ENCODE measurements at regions not wholly inside any gene's neighbourhood (a gene's known extent, or its start where the extent isn't known, plus 50 kb on each side); places are given as distances from the start of the nearest gene placed in this dataset.

- no peaks in the 10 kb centered on the region for H4K20me1 ChIP-seq (ENCODE audit: insufficient read depth, poor library complexity, severe bottlenecking)
- no peaks in the 10 kb centered on the region for H3K4me1 ChIP-seq (ENCODE audit: insufficient read depth)
- DNase-seq (ENCODE audit: low spot score): no peak
- no peak for TF ChIP-seq CTCF (IDR thresholded peaks at IDR 0.05; ENCODE audit: poor library complexity)
- no peak for TF ChIP-seq EZH2 (IDR thresholded peaks at IDR 0.05; ENCODE audit: borderline replicate concordance)
- TF ChIP-seq EZH2phosphoT487 (IDR thresholded peaks at IDR 0.05; ENCODE audit: low read depth, severe bottlenecking, unreplicated experiment): no peak
- H3K4me3 ChIP-seq: no peak overlapping the region
- H3K27ac ChIP-seq: no peak overlapping the region
- no peaks in the 10 kb centered on the region for H3K9me2 ChIP-seq (replicated peaks; ENCODE audit: insufficient read depth)
- H2AFZ ChIP-seq: no peak overlapping the region
- no peaks in the 10 kb centered on the region for H3K79me2 ChIP-seq
- H3K4me2 ChIP-seq: no peak overlapping the region
- no peaks in the 10 kb centered on the region for H3K27me3 ChIP-seq
- no peaks in the 10 kb centered on the region for H3K9me3 ChIP-seq (ENCODE audit: low read depth)
- 77% methylated on average over 4 of the region's 4 CpGs for WGBS (ENCODE audit: low lambda C conversion rate, missing lambda C conversion rate)
- no peaks in the 10 kb centered on the region for H3K36me3 ChIP-seq (replicated peaks; ENCODE audit: insufficient read depth, low read depth)
Measured at GRCh38 chr12:38144049-38144448, 172.5 kb upstream of the ALG10B start.

GRCh38 chr12:38144601-38145436, 171.8 kb upstream of the ALG10B start:
- Histone ChIP-seq H3K4me2 (no peak overlapping the region), H3K27me3 (no peaks in the 10 kb centered on the region), H3K4me1 (ENCODE audit: insufficient read depth) (no peaks in the 10 kb centered on the region), H3K36me3 (replicated peaks; ENCODE audit: insufficient read depth, low read depth) (no peaks in the 10 kb centered on the region), H3K4me3 (no peak overlapping the region), H3K9me2 (replicated peaks; ENCODE audit: insufficient read depth) (no peaks in the 10 kb centered on the region), H3K79me2 (no peaks in the 10 kb centered on the region), H2AFZ (no peak overlapping the region), H4K20me1 (ENCODE audit: insufficient read depth, poor library complexity, severe bottlenecking) (no peaks in the 10 kb centered on the region), H3K27ac (no peak overlapping the region), H3K9me3 (ENCODE audit: low read depth) (no peaks in the 10 kb centered on the region)
- WGBS (ENCODE audit: low lambda C conversion rate, missing lambda C conversion rate): 75% methylated on average over 17 of the region's 17 CpGs
- no peak for TF ChIP-seq CTCF (IDR thresholded peaks at IDR 0.05; ENCODE audit: poor library complexity)
- TF ChIP-seq EZH2phosphoT487 (IDR thresholded peaks at IDR 0.05; ENCODE audit: low read depth, severe bottlenecking, unreplicated experiment): no peak
- no peak for TF ChIP-seq EZH2 (IDR thresholded peaks at IDR 0.05; ENCODE audit: borderline replicate concordance)
- DNase-seq (ENCODE audit: low spot score): no peak

- no peaks in the 10 kb centered on the region for H3K79me2 ChIP-seq
- H3K4me2 ChIP-seq: no peak overlapping the region
- H3K9me3 ChIP-seq (ENCODE audit: low read depth): no peaks in the 10 kb centered on the region
Measured at GRCh38 chr12:38149395-38150073, 167.0 kb upstream of the ALG10B start.

More at GRCh38 chr12:38149395-38150073, 167.0 kb upstream of the ALG10B start:
- no peaks in the 10 kb centered on the region for H3K4me1 ChIP-seq (ENCODE audit: insufficient read depth)
- no peaks in the 10 kb centered on the region for H3K9me2 ChIP-seq (replicated peaks; ENCODE audit: insufficient read depth)
- DNase-seq (ENCODE audit: low spot score): no peak
- no peaks in the 10 kb centered on the region for H3K36me3 ChIP-seq (replicated peaks; ENCODE audit: insufficient read depth, low read depth)
- H3K27me3 ChIP-seq: no peaks in the 10 kb centered on the region
- H3K27ac ChIP-seq: no peak overlapping the region
- 87% methylated on average over 14 of the region's 14 CpGs for WGBS (ENCODE audit: low lambda C conversion rate, missing lambda C conversion rate)
- H4K20me1 ChIP-seq (ENCODE audit: insufficient read depth, poor library complexity, severe bottlenecking): no peaks in the 10 kb centered on the region
- H3K4me3 ChIP-seq: no peak overlapping the region
- TF ChIP-seq CTCF (IDR thresholded peaks at IDR 0.05; ENCODE audit: poor library complexity) (no peak), EZH2 (IDR thresholded peaks at IDR 0.05; ENCODE audit: borderline replicate concordance) (no peak), EZH2phosphoT487 (IDR thresholded peaks at IDR 0.05; ENCODE audit: low read depth, severe bottlenecking, unreplicated experiment) (no peak)
- no peak overlapping the region for H2AFZ ChIP-seq
